ENCODE measurements at regions not wholly inside any gene's neighbourhood (a gene's known extent, or its start where the extent isn't known, plus 50 kb on each side); places are given as distances from the start of the nearest gene placed in this dataset.

- Mint-ChIP-seq H3K9me3 (no peaks in the 10 kb centered on the region), H3K4me3 (no peak overlapping the region), H3K36me3 (ENCODE audit: low read depth) (peaks cover 5% of the 10 kb centered on the region), H3K4me1 (peaks cover 14% of the 10 kb centered on the region), H3K27ac (no peak overlapping the region), H3K27me3 (ENCODE audit: low read depth, poor library complexity) (peaks cover 8% of the 10 kb centered on the region)
- TF ChIP-seq CTCF (IDR thresholded peaks at IDR 0.05), result no peak
- no peak for DNase-seq
Measured at GRCh38 chr16:65948361-65948760, 418.1 kb upstream of the CDH5 start.

GRCh38 chr16:65947951-65948350 lies 418.5 kb upstream of the CDH5 start:
- no peak for DNase-seq
- H3K4me3 Mint-ChIP-seq, result no peak overlapping the region
- no peak overlapping the region for H3K27ac Mint-ChIP-seq
- peaks cover 14% of the 10 kb centered on the region for H3K4me1 Mint-ChIP-seq
- H3K36me3 Mint-ChIP-seq (ENCODE audit: low read depth), result peaks cover 5% of the 10 kb centered on the region
- H3K27me3 Mint-ChIP-seq (ENCODE audit: low read depth, poor library complexity), result peaks cover 8% of the 10 kb centered on the region
- no peaks in the 10 kb centered on the region for H3K9me3 Mint-ChIP-seq
- TF ChIP-seq CTCF (IDR thresholded peaks at IDR 0.05), result no peak

DNA sequence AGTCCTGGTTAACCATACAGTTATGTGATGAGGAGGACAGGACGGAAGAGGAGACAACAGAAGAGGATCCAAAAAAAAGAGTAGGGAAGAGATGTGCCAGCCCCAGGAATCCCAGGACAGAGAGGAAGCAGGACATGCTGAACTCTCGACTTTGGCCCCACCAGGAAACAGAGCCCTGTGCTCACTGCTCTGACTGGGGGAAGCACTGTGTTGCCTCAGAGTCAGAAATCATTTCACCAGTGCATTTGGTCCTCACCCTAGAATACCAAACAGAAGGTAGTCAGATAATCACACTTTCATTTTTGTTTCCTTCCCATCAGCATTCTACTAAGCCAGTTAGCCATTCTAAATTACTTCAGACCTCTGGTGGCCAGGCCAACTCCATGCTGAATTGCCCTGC lies 421.0 kb upstream of the CDH5 start:
- H3K27ac Mint-ChIP-seq, result no peak overlapping the region
- H3K4me3 Mint-ChIP-seq, result no peak overlapping the region
- DNase-seq, result no peak
- peaks cover 14% of the 10 kb centered on the region for H3K4me1 Mint-ChIP-seq
- no peaks in the 10 kb centered on the region for H3K9me3 Mint-ChIP-seq
- TF ChIP-seq CTCF (IDR thresholded peaks at IDR 0.05), result no peak
- H3K36me3 Mint-ChIP-seq (ENCODE audit: low read depth), result peaks cover 5% of the 10 kb centered on the region
- peaks cover 11% of the 10 kb centered on the region for H3K27me3 Mint-ChIP-seq (ENCODE audit: low read depth, poor library complexity)

DNA sequence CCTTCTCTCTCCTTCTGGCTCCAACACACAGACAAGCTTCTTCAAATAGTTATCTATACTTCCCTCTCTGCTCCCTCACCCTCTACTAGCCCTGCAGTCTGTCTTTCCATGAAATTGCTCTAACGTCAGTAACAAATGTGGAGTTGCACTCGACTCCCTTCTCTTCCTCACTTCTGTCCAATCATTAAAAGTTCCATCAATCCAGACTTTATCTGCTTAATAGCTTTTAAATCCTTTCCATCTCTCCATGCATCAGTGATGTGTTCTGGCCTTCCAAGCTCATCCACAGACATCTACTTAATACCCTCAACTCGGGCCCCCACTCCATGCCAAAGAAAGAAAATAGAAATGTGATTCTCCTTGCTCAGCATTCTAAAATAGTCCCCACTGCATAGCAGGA lies 422.1 kb upstream of the CDH5 start:
- Mint-ChIP-seq H3K27ac (no peak overlapping the region), H3K36me3 (ENCODE audit: low read depth) (peaks cover 5% of the 10 kb centered on the region), H3K4me1 (peaks cover 6% of the 10 kb centered on the region), H3K9me3 (no peaks in the 10 kb centered on the region), H3K4me3 (no peak overlapping the region), H3K27me3 (ENCODE audit: low read depth, poor library complexity) (peaks cover 11% of the 10 kb centered on the region)
- no peak for TF ChIP-seq CTCF (IDR thresholded peaks at IDR 0.05)
- DNase-seq, result no peak

DNA sequence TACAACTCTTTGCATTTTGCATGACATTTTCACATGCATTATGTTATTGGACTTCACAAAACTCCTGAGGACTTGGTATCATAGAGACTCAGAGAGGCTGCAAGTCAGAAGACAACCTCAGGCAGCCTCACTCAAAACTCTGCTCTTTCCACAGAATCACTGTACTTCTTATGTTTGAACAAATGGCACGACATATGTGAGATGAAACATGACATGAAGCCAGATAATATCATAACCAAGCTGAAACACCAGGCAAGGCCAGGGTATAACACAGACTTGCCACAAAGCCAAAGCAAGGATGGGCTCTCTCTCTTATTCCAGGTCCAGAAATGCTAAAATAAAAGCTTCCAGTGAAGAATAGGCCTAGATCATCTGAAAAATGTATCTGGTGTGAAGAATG lies 425.8 kb upstream of the CDH5 start:
- Mint-ChIP-seq H3K9me3 (no peaks in the 10 kb centered on the region), H3K4me3 (no peak overlapping the region), H3K36me3 (ENCODE audit: low read depth) (peaks cover 5% of the 10 kb centered on the region), H3K4me1 (no peaks in the 10 kb centered on the region), H3K27me3 (ENCODE audit: low read depth, poor library complexity) (peaks cover 6% of the 10 kb centered on the region), H3K27ac (no peak overlapping the region)
- DNase-seq, result no peak
- TF ChIP-seq CTCF (IDR thresholded peaks at IDR 0.05), result no peak

- Mint-ChIP-seq H3K4me1 (no peaks in the 10 kb centered on the region), H3K36me3 (ENCODE audit: low read depth) (no peaks in the 10 kb centered on the region), H3K4me3 (no peak overlapping the region), H3K27me3 (ENCODE audit: low read depth, poor library complexity) (peaks cover 3% of the 10 kb centered on the region), H3K27ac (no peak overlapping the region), H3K9me3 (no peaks in the 10 kb centered on the region)
- TF ChIP-seq CTCF (IDR thresholded peaks at IDR 0.05), result no peak
- DNase-seq, result no peak
Measured at GRCh38 chr16:65938083-65938482, 428.4 kb upstream of the CDH5 start.
